ENCODE measurements at regions not wholly inside any gene's neighbourhood (a gene's known extent, or its start where the extent isn't known, plus 50 kb on each side); places are given as distances from the start of the nearest gene placed in this dataset.

DNA sequence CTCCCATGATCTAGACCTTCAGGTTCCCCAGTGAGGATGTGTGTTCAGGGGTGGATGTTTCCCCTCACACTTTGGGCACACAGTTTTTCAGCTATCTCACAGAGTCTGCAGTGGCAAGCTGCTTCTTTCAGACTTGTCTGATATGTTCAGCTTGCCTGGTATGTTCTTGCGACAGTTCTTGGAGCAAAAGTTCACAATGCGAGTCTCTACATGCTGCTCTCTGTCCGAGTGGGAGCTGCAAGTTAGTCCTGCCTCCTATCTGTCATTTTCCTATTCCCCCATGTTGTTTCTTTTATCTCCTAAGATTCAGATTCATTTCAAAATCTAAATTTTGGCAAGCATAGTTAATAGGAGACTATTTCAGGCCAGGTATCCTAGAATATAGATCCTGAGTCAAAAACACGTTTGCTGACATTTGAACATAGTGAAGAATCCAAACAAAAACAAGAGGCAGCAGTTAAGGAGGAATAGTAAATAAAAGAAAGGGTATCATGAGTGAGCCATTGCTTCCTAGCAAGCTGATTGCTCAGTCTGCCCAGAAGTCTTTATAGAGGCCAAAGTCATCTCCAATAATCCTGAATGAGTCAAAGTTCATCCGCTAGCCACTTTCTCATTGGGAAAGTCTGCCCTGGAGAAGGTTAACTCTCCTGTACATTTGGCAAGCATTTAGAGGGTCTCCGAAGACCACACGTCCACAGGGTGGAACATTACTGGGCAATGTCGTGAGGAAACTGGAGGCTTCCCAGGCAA is 140.2 kb upstream of the MOCS1 start:
- peak; percentile 1 for DNase-seq

GRCh38 chr6:40066372-40066771 is 132.1 kb upstream of the MOCS1 start:
- no peak for DNase-seq

GRCh38 chr6:40056865-40057264 is 122.6 kb upstream of the MOCS1 start:
- DNase-seq = no peak

GRCh38 chr6:40054602-40055001 is 120.3 kb upstream of the MOCS1 start:
- DNase-seq = no peak

DNA sequence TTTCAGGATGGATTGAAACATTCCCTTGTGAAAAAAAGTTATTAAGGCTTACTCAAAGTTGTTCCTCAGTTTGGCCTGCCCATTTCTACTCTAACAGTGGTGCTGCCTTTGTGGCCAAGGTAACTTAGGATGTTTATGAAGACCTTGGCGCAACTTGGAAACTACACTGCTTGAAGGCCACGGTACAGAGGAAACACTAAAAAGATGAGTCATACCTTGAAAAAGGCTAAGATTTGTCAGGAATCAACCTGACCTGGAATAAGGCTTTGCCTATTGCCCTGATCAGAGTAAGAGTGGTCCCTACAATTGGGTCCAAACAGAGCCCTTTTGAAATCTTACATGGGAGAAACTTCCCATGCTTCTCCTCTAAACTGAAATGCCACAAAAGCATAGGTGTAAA is 119.9 kb upstream of the MOCS1 start:
- no peak for DNase-seq

DNA sequence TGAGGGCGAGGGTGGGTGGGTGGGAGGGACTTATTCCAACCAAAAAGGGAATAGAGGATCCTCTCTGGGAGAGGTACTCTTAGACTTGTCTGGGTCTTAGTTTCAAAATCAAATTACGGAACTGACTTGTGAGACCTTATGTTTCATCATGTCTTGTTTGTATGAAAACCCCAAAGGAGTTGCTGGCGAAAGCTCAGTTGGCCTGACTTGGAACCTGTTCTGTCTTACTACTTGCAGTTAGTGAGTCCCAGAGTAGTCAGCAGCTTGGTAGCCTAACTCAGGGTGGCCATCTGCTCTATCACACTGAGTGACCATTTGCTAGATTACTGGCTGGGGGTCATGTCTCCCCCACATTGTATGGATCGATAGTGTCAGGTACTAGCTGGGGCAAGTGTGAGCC is 114.9 kb upstream of the MOCS1 start:
- DNase-seq = no peak

DNA sequence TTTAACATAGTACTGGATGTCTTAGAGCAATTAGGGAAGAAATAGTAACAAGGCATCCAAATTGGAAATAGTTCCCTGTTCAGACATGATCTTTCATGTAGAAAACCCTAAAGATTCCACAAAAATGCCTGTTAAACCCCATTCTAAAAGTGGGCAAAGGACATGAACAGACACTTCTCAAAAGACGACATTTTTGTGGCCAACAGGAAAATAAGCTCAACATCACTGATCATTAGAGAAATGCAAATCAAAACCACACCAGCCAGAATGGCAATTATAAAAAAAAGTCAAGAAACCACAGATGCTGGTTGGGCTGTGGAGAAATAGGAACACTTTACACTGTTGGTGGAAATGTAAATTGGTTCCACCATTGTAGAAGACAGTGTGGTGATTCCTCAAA is 109.9 kb upstream of the MOCS1 start:
- DNase-seq = no peak

- no peak for DNase-seq
Observed at GRCh38 chr6:40042232-40042631, 108.0 kb upstream of the MOCS1 start.

GRCh38 chr6:40039042-40039441 is 104.8 kb upstream of the MOCS1 start:
- no peak for DNase-seq

- no peak for DNase-seq
Observed at GRCh38 chr6:40038626-40039025, 104.4 kb upstream of the MOCS1 start.

- no peak for DNase-seq
Observed at GRCh38 chr6:40037271-40037670, 103.0 kb upstream of the MOCS1 start.

GRCh38 chr6:40036186-40036585 is 101.9 kb upstream of the MOCS1 start:
- DNase-seq = no peak

DNA sequence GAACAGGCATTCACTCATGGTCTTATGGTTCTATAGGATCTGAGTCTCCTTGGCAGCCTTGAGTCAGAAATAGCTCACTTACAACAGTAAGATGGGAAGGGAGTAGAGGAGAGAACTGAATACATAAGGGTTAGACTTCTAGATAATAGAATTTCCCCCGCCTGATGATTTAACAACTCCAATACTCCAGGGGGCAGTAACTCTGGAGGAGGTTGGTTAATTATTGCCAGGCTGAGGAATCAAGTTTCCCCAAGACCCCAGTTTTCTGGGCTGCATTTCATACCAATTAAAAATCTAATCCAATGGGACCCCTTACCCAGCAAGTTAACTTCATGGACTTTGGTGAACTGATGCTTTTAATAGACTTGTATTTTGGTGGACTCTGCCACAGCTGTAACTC is 94.2 kb upstream of the MOCS1 start:
- no peak for DNase-seq

GRCh38 chr6:40022867-40023266 is 88.6 kb upstream of the MOCS1 start:
- no peak for DNase-seq

DNA sequence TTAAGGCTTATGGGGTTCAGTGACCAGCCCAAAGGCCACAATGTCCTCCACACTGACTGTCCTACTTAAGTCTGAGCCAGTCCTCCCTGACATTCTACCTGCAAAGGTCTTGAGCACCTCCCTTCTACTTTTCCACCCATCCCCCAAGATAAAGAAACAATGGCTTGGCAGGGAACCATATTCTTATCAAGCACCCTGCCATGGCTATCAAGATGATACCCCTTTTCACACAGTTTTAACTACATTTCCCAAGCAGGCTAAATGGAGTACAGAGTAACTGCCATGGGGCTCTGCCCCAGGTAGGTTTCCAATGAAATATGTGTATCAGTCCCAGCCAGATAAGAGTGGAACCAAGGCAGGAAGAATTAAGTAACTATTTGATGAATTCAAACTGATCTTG is 85.9 kb upstream of the MOCS1 start:
- no peak for DNase-seq

GRCh38 chr6:40015530-40015929 is 81.3 kb upstream of the MOCS1 start:
- DNase-seq = no peak

- no peak for DNase-seq
Observed at GRCh38 chr6:40011844-40012243, 77.6 kb upstream of the MOCS1 start.

DNA sequence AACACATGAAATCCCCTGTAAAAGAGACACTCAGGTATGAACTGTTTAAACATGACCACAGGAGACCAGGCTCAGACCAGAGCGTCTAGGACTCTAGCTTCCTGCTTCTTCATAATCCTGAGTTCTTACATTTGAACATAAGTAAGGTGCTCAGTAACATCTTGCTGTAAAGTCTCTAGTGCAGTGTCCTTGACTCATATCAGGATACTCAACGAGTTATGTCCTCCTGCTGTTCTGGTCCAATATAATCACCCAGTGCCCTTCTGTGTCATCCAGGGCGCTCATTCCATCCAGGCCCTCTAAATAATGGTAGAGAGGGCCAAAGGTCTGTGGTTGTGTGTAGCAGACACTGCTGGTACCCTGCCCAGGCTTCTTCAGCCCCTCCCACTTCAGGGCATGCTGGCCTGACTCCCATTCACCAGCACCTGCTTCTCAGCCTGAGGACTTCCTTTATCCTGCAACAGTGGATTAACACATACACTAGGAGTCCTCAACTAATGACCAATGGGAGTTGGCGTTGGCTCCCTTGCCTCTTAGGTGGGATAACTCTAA is 66.8 kb upstream of the MOCS1 start:
- peak; percentile 11 for DNase-seq

DNA sequence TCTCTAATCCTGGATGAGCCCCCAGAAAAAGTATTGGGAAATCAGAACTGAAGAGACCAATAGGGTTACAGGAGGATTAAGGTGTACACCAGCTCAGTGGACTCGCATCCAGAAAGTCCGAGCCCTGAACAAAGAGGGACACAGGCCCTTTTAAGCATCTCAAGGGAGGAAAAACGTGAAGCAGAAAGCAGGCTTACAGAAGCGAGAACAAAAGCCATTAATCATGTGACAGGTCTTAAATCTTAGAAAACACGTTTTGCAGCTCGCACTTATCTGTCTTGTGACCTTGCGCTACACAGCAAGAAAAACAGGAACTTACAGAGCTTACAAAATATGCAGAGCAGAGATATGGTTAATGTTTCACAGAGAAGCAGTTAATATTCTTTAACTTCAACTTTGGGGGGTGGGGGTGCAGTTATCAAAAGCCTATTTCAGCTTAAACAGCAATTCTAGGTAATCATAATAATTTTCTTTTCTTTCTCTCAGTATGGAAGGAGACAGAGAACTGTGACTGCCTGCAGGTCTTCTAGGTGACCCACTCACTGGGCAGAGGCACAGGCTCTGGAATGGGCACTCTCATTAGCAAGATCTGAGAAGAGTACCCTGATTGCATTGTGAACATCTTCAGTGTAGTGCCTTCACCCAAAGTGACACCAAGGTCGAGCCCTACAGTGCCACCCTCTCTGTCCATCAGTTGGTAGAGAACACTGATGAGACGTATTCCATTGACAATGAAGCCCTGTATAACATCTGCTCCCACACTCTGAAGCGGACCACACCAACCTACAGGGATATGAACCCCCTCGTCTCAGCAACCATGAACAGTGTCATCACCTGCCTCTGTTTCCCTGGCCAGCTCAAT is 65.0 kb upstream of the MOCS1 start:
- no peak for DNase-seq

DNA sequence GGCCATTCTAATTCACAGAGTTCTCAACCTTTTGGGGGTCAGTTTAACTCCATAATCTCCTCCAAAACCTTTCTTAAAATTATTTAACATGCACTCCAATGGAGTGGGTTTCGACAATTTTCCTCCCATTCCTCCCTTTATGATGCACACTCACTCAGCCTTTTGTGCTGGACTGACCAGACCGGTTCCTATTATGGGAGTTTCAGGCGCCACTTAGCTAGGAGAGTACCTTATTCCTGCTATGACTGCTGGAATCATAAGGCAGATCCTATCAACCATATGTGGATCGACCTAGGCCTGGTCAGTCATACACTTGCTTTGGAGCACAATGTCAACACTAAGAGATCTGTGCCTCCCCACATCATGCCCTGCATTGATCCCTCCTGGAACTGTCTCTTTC is 63.9 kb upstream of the MOCS1 start:
- no peak for DNase-seq

GRCh38 chr6:39997101-39997635 is 62.9 kb upstream of the MOCS1 start:
- DNase-seq = no peak

DNA sequence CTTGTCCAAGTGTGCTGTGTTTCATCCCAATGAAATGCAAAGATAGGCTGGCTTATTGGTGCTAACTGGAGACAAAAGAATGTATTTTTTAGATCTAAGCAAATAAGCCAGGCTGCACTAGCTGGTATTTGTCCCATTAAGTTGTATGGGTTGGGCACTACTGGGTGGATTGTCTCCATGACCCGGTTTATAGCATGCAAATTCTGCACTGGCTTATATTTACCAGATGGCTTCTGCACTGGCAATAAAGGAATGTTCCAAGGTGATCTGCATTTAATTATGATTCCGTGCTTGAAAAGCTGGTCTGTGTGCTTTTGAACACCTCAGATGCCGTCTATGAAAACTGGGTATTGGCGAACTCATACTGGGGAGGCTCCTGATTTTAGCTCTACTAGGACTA is 61.4 kb upstream of the MOCS1 start:
- DNase-seq = no peak
